H1 (cell line): ENCODE measurements at regions not wholly inside any gene's neighbourhood (a gene's known extent, or its start where the extent isn't known, plus 50 kb on each side); places are given as distances from the start of the nearest gene placed in this dataset.

Experiments
- BRCA1 ChIP-seq: IDR thresholded peaks from 2 replicates; pipeline ENCODE4 v1.6.1; 2012; ENCODE audit warnings: low read depth, low read length, improper control_type of control experiment
- EP300 ChIP-seq, 2 experiments: IDR thresholded peaks; 1 replicate in 1 of 2; 2 replicates in 1 of 2; pipeline ENCODE4 v1.6.1; 2011 to 2012; ENCODE audit warnings: low read depth in 2 of 2, low read length in 2 of 2, mild to moderate bottlenecking in 2 of 2, borderline replicate concordance in 1 of 2, inconsistent platforms in 1 of 2, moderate library complexity in 1 of 2
- EZH2 ChIP-seq: fragments of 200-600 bp; sonication (generic); IDR thresholded peaks from 2 replicates; pipeline ENCODE4 v1.7.1; 2012; ENCODE audit warnings: low read depth, mild to moderate bottlenecking, moderate library complexity, low read length, inconsistent platforms; ENCODE audit not compliant: severe bottlenecking
- GABPA ChIP-seq: IDR thresholded peaks from 2 replicates; pipeline ENCODE4 v1.6.1; 2011; ENCODE audit warnings: mild to moderate bottlenecking, low read length, moderate library complexity, borderline replicate concordance; ENCODE audit not compliant: insufficient read depth
- GTF2F1 ChIP-seq: IDR thresholded peaks from 2 replicates; pipeline ENCODE4 v1.6.1; 2012; ENCODE audit warnings: low read depth, low read length, improper control_type of control experiment, borderline replicate concordance
- KDM5A ChIP-seq: fragments of 200-600 bp; IDR thresholded peaks from 2 replicates; pipeline ENCODE4 v1.7.1; 2012; ENCODE audit warnings: mild to moderate bottlenecking, low read length, inconsistent platforms, mixed read lengths
- PHF8 ChIP-seq: fragments of 200-600 bp; sonication (generic); conservative IDR thresholded peaks from 2 replicates; pipeline ENCODE4 v1.7.1; 2012; ENCODE audit warnings: low read depth, mild to moderate bottlenecking, inconsistent platforms, low read length, moderate library complexity
- SRF ChIP-seq: IDR thresholded peaks from 2 replicates; pipeline ENCODE4 v1.6.1; 2011; ENCODE audit warnings: mild to moderate bottlenecking, low read depth, low read length, moderate library complexity
- TAF1 ChIP-seq: IDR thresholded peaks from 2 replicates; pipeline ENCODE4 v1.6.1; 2011; ENCODE audit warnings: mild to moderate bottlenecking, low read depth, low read length
- TF ChIP-seq, protein P1 (sequence below): fragments of 300-600 bp; sonication (generic); IDR thresholded peaks from 2 replicates; pipeline ENCODE4 v1.7.1; 2012; ENCODE audit warnings: low read length, moderate library complexity, mild to moderate bottlenecking, inconsistent platforms; ENCODE audit not compliant: insufficient replicate concordance
- TF ChIP-seq, protein P2 (sequence below): IDR thresholded peaks from 2 replicates; pipeline ENCODE4 v1.6.1; 2011; ENCODE audit warnings: low read depth, mild to moderate bottlenecking, low read length; ENCODE audit not compliant: insufficient read depth

DNA sequence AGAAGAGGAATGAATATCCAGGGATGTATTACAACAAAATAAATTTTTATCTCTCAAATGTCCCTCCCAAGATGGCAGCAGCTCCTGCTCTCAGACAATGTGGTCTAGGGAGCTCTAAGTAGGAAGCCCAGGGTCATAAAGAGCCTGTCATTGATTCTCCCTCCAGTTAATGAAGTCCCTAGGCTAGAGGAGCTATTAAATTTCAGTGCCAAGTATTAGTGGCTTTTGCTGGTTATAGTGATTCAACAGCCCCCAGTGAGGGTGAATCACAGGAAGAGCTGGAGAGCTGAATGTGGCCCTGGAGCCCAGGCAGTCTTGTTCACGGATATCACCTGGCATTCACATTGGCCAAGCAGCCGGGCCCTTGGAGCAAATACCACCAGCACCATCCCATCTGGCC, 109.8 kb upstream of the YPEL5 start (continued):
- TF ChIP-seq, protein P1, sequence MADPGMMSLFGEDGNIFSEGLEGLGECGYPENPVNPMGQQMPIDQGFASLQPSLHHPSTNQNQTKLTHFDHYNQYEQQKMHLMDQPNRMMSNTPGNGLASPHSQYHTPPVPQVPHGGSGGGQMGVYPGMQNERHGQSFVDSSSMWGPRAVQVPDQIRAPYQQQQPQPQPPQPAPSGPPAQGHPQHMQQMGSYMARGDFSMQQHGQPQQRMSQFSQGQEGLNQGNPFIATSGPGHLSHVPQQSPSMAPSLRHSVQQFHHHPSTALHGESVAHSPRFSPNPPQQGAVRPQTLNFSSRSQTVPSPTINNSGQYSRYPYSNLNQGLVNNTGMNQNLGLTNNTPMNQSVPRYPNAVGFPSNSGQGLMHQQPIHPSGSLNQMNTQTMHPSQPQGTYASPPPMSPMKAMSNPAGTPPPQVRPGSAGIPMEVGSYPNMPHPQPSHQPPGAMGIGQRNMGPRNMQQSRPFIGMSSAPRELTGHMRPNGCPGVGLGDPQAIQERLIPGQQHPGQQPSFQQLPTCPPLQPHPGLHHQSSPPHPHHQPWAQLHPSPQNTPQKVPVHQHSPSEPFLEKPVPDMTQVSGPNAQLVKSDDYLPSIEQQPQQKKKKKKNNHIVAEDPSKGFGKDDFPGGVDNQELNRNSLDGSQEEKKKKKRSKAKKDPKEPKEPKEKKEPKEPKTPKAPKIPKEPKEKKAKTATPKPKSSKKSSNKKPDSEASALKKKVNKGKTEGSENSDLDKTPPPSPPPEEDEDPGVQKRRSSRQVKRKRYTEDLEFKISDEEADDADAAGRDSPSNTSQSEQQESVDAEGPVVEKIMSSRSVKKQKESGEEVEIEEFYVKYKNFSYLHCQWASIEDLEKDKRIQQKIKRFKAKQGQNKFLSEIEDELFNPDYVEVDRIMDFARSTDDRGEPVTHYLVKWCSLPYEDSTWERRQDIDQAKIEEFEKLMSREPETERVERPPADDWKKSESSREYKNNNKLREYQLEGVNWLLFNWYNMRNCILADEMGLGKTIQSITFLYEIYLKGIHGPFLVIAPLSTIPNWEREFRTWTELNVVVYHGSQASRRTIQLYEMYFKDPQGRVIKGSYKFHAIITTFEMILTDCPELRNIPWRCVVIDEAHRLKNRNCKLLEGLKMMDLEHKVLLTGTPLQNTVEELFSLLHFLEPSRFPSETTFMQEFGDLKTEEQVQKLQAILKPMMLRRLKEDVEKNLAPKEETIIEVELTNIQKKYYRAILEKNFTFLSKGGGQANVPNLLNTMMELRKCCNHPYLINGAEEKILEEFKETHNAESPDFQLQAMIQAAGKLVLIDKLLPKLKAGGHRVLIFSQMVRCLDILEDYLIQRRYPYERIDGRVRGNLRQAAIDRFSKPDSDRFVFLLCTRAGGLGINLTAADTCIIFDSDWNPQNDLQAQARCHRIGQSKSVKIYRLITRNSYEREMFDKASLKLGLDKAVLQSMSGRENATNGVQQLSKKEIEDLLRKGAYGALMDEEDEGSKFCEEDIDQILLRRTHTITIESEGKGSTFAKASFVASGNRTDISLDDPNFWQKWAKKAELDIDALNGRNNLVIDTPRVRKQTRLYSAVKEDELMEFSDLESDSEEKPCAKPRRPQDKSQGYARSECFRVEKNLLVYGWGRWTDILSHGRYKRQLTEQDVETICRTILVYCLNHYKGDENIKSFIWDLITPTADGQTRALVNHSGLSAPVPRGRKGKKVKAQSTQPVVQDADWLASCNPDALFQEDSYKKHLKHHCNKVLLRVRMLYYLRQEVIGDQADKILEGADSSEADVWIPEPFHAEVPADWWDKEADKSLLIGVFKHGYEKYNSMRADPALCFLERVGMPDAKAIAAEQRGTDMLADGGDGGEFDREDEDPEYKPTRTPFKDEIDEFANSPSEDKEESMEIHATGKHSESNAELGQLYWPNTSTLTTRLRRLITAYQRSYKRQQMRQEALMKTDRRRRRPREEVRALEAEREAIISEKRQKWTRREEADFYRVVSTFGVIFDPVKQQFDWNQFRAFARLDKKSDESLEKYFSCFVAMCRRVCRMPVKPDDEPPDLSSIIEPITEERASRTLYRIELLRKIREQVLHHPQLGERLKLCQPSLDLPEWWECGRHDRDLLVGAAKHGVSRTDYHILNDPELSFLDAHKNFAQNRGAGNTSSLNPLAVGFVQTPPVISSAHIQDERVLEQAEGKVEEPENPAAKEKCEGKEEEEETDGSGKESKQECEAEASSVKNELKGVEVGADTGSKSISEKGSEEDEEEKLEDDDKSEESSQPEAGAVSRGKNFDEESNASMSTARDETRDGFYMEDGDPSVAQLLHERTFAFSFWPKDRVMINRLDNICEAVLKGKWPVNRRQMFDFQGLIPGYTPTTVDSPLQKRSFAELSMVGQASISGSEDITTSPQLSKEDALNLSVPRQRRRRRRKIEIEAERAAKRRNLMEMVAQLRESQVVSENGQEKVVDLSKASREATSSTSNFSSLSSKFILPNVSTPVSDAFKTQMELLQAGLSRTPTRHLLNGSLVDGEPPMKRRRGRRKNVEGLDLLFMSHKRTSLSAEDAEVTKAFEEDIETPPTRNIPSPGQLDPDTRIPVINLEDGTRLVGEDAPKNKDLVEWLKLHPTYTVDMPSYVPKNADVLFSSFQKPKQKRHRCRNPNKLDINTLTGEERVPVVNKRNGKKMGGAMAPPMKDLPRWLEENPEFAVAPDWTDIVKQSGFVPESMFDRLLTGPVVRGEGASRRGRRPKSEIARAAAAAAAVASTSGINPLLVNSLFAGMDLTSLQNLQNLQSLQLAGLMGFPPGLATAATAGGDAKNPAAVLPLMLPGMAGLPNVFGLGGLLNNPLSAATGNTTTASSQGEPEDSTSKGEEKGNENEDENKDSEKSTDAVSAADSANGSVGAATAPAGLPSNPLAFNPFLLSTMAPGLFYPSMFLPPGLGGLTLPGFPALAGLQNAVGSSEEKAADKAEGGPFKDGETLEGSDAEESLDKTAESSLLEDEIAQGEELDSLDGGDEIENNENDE, result no peak
- TF ChIP-seq EP300 (IDR thresholded peaks at IDR 0.05; ENCODE audit: borderline replicate concordance in 1 of 2, low read depth in 2 of 2, low read length in 2 of 2), result no peak
- no peak for TF ChIP-seq SRF
- TF ChIP-seq, protein P2, sequence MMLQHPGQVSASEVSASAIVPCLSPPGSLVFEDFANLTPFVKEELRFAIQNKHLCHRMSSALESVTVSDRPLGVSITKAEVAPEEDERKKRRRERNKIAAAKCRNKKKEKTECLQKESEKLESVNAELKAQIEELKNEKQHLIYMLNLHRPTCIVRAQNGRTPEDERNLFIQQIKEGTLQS, result no peak
- no peak for TF ChIP-seq TAF1
- TF ChIP-seq GTF2F1, result no peak
- no peak for TF ChIP-seq GABPA
- TF ChIP-seq PHF8, result no peak
- no peak for TF ChIP-seq BRCA1
- no peak for TF ChIP-seq EZH2
- no peak for TF ChIP-seq KDM5A
